SK-N-MC (cell line): ENCODE measurements at regions not wholly inside any gene's neighbourhood (a gene's known extent, or its start where the extent isn't known, plus 50 kb on each side); places are given as distances from the start of the nearest gene placed in this dataset.
"Not testable (repeated sequence)": the region's sequence is repeated elsewhere in the genome, so short reads cannot be mapped to it uniquely, and the experiment has no call there.

Experiments used
- DNase-seq: peaks from one replicate; pipeline ENCODE4 v3.0.0-alpha.2; 2011; ENCODE audit warnings: low read depth, low spot score
- H3K27ac ChIP-seq: fragments of 200-600 bp; sonication (generic); 2 replicates; pipeline ENCODE4 v1.5.1; 2016; ENCODE audit warnings: mixed run types
- H3K36me3 ChIP-seq: fragments of 200-600 bp; sonication (generic); 2 replicates; pipeline ENCODE4 v1.6.1; 2017; ENCODE audit warnings: antibody characterized with exemption, low read length, mixed read lengths; ENCODE audit not compliant: insufficient read depth
- H3K4me3 ChIP-seq: fragments of 200-600 bp; sonication (generic); 2 replicates; pipeline ENCODE4 v1.5.1; 2016
- H3K9ac ChIP-seq: fragments of 200-600 bp; sonication (generic); 2 replicates; pipeline ENCODE4 v1.8.0; 2017; ENCODE audit warnings: mixed run types, mixed read lengths; ENCODE audit not compliant: insufficient read length
- H3K9me3 ChIP-seq: fragments of 200-600 bp; sonication (generic); 2 replicates; pipeline ENCODE4 v1.6.1; 2017; ENCODE audit warnings: low read depth, mild to moderate bottlenecking, antibody characterized with exemption, low read length, moderate library complexity, mixed read lengths

- H3K36me3 ChIP-seq, H3K27ac ChIP-seq, H3K9ac ChIP-seq, DNase-seq, H3K9me3 ChIP-seq, H3K4me3 ChIP-seq: not testable (repeated sequence)
These were observed 142.0 kb downstream of the SYT15 start for GRCh38 chr10:46720811-46721518.

- H3K36me3 ChIP-seq, H3K9me3 ChIP-seq, H3K27ac ChIP-seq, H3K4me3 ChIP-seq, H3K9ac ChIP-seq, DNase-seq: not testable (repeated sequence)
These were observed 145.3 kb downstream of the SYT15 start for GRCh38 chr10:46724258-46724657.

GRCh38 chr10:46728359-46728758, 149.4 kb downstream of the SYT15 start:
- not testable (repeated sequence) for DNase-seq, H3K9me3 ChIP-seq

GRCh38 chr10:46730729-46731128, 151.8 kb downstream of the SYT15 start:
- not testable (repeated sequence) for DNase-seq, H3K9me3 ChIP-seq, H3K4me3 ChIP-seq, H3K27ac ChIP-seq, H3K9ac ChIP-seq, H3K36me3 ChIP-seq

More at GRCh38 chr10:46728359-46728758, 149.4 kb downstream of the SYT15 start:
- not testable (repeated sequence) for H3K36me3 ChIP-seq, H3K27ac ChIP-seq, H3K4me3 ChIP-seq, H3K9ac ChIP-seq

- not testable (repeated sequence) for H3K9ac ChIP-seq, H3K36me3 ChIP-seq, DNase-seq, H3K4me3 ChIP-seq, H3K9me3 ChIP-seq, H3K27ac ChIP-seq
These were observed 154.8 kb downstream of the SYT15 start for GRCh38 chr10:46733635-46734261.

DNA sequence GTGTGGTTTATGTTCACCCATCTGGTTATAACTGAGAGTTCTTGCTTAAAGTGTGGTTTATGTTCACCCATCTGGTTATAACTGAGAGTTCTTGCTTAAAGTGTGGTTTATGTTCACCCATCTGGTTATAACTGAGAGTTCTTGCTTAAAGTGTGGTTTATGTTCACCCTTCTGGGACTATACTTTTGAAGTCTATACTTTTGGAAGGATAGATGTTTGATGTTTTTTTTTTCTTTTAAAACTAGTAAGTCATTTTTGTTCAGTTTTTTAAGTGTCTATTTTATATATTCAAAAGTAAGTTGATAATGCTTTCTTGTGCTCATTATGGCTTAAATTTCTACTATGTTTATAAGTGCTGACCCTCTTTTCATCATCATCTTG, 155.3 kb downstream of the SYT15 start:
- not testable (repeated sequence) for DNase-seq, H3K36me3 ChIP-seq, H3K27ac ChIP-seq, H3K9me3 ChIP-seq, H3K9ac ChIP-seq, H3K4me3 ChIP-seq

GRCh38 chr10:46739919-46740318, 161.0 kb downstream of the SYT15 start:
- not testable (repeated sequence) for H3K9me3 ChIP-seq, H3K27ac ChIP-seq, DNase-seq, H3K9ac ChIP-seq, H3K4me3 ChIP-seq, H3K36me3 ChIP-seq

GRCh38 chr10:46740368-46740767, 161.4 kb downstream of the SYT15 start:
- H3K27ac ChIP-seq, H3K36me3 ChIP-seq, H3K9me3 ChIP-seq, H3K4me3 ChIP-seq, H3K9ac ChIP-seq, DNase-seq: not testable (repeated sequence)

DNA sequence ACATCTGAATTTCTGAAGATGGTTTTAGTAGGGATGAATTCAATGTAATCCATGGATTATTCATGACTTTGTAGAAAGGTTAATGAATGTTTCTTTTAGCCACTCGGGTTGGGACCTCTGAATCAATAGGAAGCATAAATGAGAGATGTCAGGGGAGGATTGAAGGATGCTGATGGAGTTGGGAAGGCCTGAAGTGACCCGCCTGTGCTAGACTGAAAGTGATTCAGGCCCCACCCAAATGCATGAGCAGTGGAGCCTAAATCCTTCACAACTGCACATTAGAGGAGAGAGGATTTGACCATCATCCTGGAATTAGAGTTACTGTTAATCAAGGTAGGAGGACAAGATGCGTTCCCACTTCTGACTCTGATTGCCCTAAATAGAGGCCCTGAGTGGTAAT, 162.2 kb upstream of the PTPN20 start:
- not testable (repeated sequence) for H3K4me3 ChIP-seq, H3K27ac ChIP-seq, H3K9ac ChIP-seq, H3K36me3 ChIP-seq, H3K9me3 ChIP-seq, DNase-seq

GRCh38 chr10:46749470-46749869, 161.8 kb upstream of the PTPN20 start:
- H3K9ac ChIP-seq, H3K36me3 ChIP-seq, H3K27ac ChIP-seq, H3K4me3 ChIP-seq, DNase-seq, H3K9me3 ChIP-seq: not testable (repeated sequence)

GRCh38 chr10:46753763-46754162, 157.5 kb upstream of the PTPN20 start:
- H3K4me3 ChIP-seq, H3K27ac ChIP-seq: not testable (repeated sequence)

DNA sequence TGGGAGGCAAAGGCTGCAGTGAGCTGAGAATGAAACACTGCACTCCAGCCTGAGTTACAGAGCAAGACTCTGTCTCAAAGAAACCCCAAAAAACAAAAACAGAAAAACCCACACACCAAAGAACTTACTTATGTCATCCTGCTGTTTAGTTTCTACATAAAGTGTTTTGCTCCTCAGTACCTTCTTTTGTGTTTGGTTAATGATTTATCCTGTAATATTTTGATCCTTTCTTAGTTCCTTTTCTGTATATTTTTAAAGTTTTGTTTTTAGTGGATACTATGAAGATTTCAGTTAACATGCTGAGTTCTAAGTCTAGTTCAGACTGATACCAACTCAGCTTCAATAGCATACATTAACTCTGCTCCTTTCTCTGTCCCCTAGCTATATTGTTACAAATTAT, 149.8 kb upstream of the PTPN20 start:
- H3K9ac ChIP-seq, H3K27ac ChIP-seq, H3K9me3 ChIP-seq, H3K4me3 ChIP-seq, H3K36me3 ChIP-seq, DNase-seq: not testable (repeated sequence)

More at GRCh38 chr10:46753763-46754162, 157.5 kb upstream of the PTPN20 start:
- not testable (repeated sequence) for DNase-seq, H3K9me3 ChIP-seq, H3K9ac ChIP-seq, H3K36me3 ChIP-seq

DNA sequence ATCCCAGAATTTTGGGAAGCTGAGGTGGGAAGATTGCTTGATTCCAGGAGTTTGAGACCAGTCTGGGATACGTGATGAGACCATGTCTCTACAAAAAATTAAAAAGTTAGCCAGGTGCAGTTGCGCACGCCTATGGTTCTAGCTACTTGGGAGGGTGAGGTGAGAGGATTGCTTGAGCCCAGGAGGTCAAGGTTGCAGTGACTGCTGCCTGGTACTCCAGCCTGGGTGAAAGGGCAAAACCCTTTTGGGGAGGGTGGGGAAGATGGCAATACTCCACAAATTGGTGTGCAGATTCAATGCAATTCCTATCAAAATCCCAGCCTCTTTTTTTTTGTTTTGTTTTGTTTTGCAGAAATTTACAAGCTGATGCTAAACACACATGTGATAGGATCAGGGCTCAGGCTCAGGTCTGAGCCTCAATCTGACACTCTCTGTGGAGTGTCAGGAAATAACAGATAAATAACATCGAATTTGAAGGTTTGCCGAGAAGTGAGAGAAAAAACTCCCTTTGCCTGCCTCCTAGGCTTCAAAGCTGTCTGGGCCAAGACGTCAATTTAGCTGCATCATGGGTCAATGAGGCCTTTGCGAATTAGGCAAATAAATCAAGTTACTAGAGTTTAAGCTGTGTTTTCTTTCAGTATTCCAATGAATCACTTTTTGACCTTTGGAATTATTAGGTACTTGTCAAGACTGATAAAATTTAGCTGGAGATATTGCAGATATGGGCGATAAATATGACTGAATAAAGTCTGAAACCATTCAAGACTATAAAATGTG, 142.5 kb upstream of the PTPN20 start:
- H3K9ac ChIP-seq, H3K27ac ChIP-seq, H3K36me3 ChIP-seq, H3K9me3 ChIP-seq, H3K4me3 ChIP-seq, DNase-seq: not testable (repeated sequence)

- not testable (repeated sequence) for H3K27ac ChIP-seq, H3K36me3 ChIP-seq, DNase-seq, H3K9me3 ChIP-seq, H3K4me3 ChIP-seq, H3K9ac ChIP-seq
These were observed 137.9 kb upstream of the PTPN20 start for GRCh38 chr10:46773178-46773896.
